H1 (cell line): ENCODE measurements at regions not wholly inside any gene's neighbourhood (a gene's known extent, or its start where the extent isn't known, plus 50 kb on each side); places are given as distances from the start of the nearest gene placed in this dataset.
A peak's percentile ranks its signal among the peaks of the same experiment; 100 is the strongest.

Source experiments
- CTCF ChIA-PET: fragments of 300-600 bp; sonication (Branson Sonifier 250); formaldehyde crosslinking; loops from one replicate; lab custom pipeline; 2021; ENCODE audit not compliant: partially characterized antibody; lab: Charles Lee
- POLR2A ChIA-PET: fragments of 300-600 bp; sonication (Branson Sonifier 250); formaldehyde crosslinking; loops from one replicate; lab custom pipeline; 2021; ENCODE audit warnings: inconsistent platforms; ENCODE audit not compliant: partially characterized antibody; lab: Charles Lee
- DNase-seq, 2 experiments: peaks; one replicate each; pipeline versions ENCODE4 v3.0.0 to v3.0.0-alpha.2; 2010 to 2022; ENCODE audit warnings: low spot score in 2 of 2, low read depth in 1 of 2, mixed read lengths in 1 of 2
- FAIRE-seq: peaks from 2 replicates; lab custom pipeline; 2011; peaks lifted over from hg19 to GRCh38; lab: Jason Lieb, UNC
- H2AFZ ChIP-seq: 2 replicates; pipeline ENCODE4 v1.8.1; 2012; ENCODE audit warnings: low read length, inconsistent platforms
- H2AK5ac ChIP-seq: 2 replicates; pipeline ENCODE4 v1.6.1; 2013; ENCODE audit warnings: low read depth, low read length
- H2BK120ac ChIP-seq: replicated peaks from 2 replicates; pipeline ENCODE3; 2013; ENCODE audit warnings: low read depth, low read length, inconsistent platforms
- H2BK12ac ChIP-seq: 2 replicates; pipeline ENCODE4 v1.6.1; 2013; ENCODE audit warnings: low read depth, low read length
- H2BK15ac ChIP-seq: 2 replicates; pipeline ENCODE4 v1.6.1; 2013; ENCODE audit warnings: low read length
- H2BK20ac ChIP-seq: 2 replicates; pipeline ENCODE4 v1.6.1; 2013; ENCODE audit warnings: low read length
- H2BK5ac ChIP-seq: 2 replicates; pipeline ENCODE4 v1.6.1; 2013; ENCODE audit warnings: low read depth, low read length
- H3K14ac ChIP-seq: 2 replicates; pipeline ENCODE4 v1.6.1; 2013; ENCODE audit warnings: inconsistent platforms; ENCODE audit not compliant: insufficient read length
- H3K18ac ChIP-seq: 2 replicates; pipeline ENCODE4 v1.6.1; 2013; ENCODE audit warnings: low read length; ENCODE audit errors: extremely low read depth
- H3K23ac ChIP-seq: 2 replicates; pipeline ENCODE4 v1.6.1; 2013; ENCODE audit warnings: inconsistent platforms; ENCODE audit not compliant: insufficient read length
- H3K23me2 ChIP-seq: 2 replicates; pipeline ENCODE4 v1.6.1; 2013; ENCODE audit warnings: low read depth, low read length
- H3K27ac ChIP-seq: 2 replicates; pipeline ENCODE4 v1.6.1; 2011; ENCODE audit warnings: low read depth, low read length, inconsistent platforms
- H3K27me3 ChIP-seq, 4 experiments: replicated peaks in 1 of 4; 1 replicate in 1 of 4; 2 replicates in 3 of 4; pipeline versions ENCODE4 v1.6.1 to v1.8.1; 2011 to 2013; ENCODE audit warnings: low read length in 3 of 4, mild to moderate bottlenecking in 3 of 4, inconsistent platforms in 2 of 4, mixed read lengths in 2 of 4, moderate library complexity in 1 of 4; ENCODE audit not compliant: control insufficient read depth in 3 of 4, insufficient read depth in 3 of 4; ENCODE audit errors: extremely low read depth in 1 of 4
- H3K36me3 ChIP-seq, 4 experiments: 2 replicates each; pipeline versions ENCODE4 v1.6.1 to v1.8.1; 2011 to 2013; ENCODE audit warnings: mild to moderate bottlenecking in 4 of 4, low read length in 3 of 4, moderate library complexity in 2 of 4, control low read depth in 1 of 4, inconsistent platforms in 1 of 4; ENCODE audit not compliant: insufficient read depth in 4 of 4, control insufficient read depth in 2 of 4
- H3K4ac ChIP-seq: replicated peaks from 2 replicates; pipeline ENCODE3; 2013; ENCODE audit warnings: low read length, low read depth, mixed read lengths, inconsistent platforms; ENCODE audit not compliant: insufficient read length
- H3K4me1 ChIP-seq, 4 experiments: replicated peaks in 1 of 4; 1 replicate in 1 of 4; 2 replicates in 3 of 4; pipeline versions ENCODE4 v1.6.1 to v1.8.1; 2011 to 2013; ENCODE audit warnings: low read length in 3 of 4, inconsistent platforms in 2 of 4, mixed read lengths in 1 of 4; ENCODE audit not compliant: insufficient read depth in 4 of 4, control insufficient read depth in 3 of 4
- H3K4me2 ChIP-seq, 2 experiments: 2 replicates each; pipeline versions ENCODE4 v1.6.1 to v1.8.1; 2011 to 2013; ENCODE audit warnings: low read depth in 2 of 2, low read length in 2 of 2, control low read depth in 1 of 2, inconsistent platforms in 1 of 2, mild to moderate bottlenecking in 1 of 2; ENCODE audit not compliant: insufficient read depth in 1 of 2
- H3K4me3 ChIP-seq, 4 experiments: fragments of 200-600, 300-600 bp in 1 of 4; sonication (generic), shearing (Covaris generic), sonication (Bioruptor Twin) in 1 of 4; 2 replicates each; pipeline versions ENCODE4 v1.5.1 to v1.8.1; 2011 to 2016; ENCODE audit warnings: low read length in 4 of 4, low read depth in 3 of 4, control low read depth in 2 of 4, inconsistent platforms in 2 of 4, mild to moderate bottlenecking in 2 of 4, mixed read lengths in 1 of 4, moderate library complexity in 1 of 4; ENCODE audit not compliant: insufficient read depth in 2 of 4; ENCODE audit errors: extremely low read depth in 1 of 4
- H3K56ac ChIP-seq: replicated peaks from 2 replicates; pipeline ENCODE3; 2013; ENCODE audit warnings: low read depth, mild to moderate bottlenecking, mixed read lengths, low read length, inconsistent platforms; ENCODE audit not compliant: insufficient read length
- H3K79me1 ChIP-seq: 2 replicates; pipeline ENCODE4 v1.6.1; 2013; ENCODE audit warnings: low read depth, low read length, control low read depth
- H3K79me2 ChIP-seq, 2 experiments: 2 replicates each; pipeline versions ENCODE4 v1.6.1 to v1.8.1; 2012 to 2013; ENCODE audit warnings: low read length in 2 of 2, mild to moderate bottlenecking in 2 of 2, inconsistent platforms in 1 of 2; ENCODE audit not compliant: insufficient read depth in 2 of 2, control insufficient read depth in 1 of 2
- H3K9ac ChIP-seq, 4 experiments: replicated peaks in 1 of 4; 1 replicate in 1 of 4; 2 replicates in 3 of 4; pipeline versions ENCODE4 v1.6.1 to v1.8.1; 2011 to 2013; ENCODE audit warnings: low read depth in 3 of 4, low read length in 3 of 4, control low read depth in 2 of 4, mild to moderate bottlenecking in 2 of 4, moderate library complexity in 2 of 4, inconsistent platforms in 1 of 4; ENCODE audit errors: extremely low read depth in 1 of 4
- H3K9me3 ChIP-seq, 2 experiments: 2 replicates each; pipeline versions ENCODE4 v1.6.1 to v1.8.1; 2012 to 2013; ENCODE audit warnings: mild to moderate bottlenecking in 2 of 2, moderate library complexity in 2 of 2, control low read depth in 1 of 2, inconsistent platforms in 1 of 2, low read depth in 1 of 2, low read length in 1 of 2, mixed read lengths in 1 of 2; ENCODE audit not compliant: insufficient read depth in 2 of 2
- H4K20me1 ChIP-seq, 2 experiments: replicated peaks in 1 of 2; 2 replicates each; pipeline versions ENCODE3 to v1.8.1; 2011 to 2013; ENCODE audit warnings: inconsistent platforms in 2 of 2, low read length in 2 of 2, mild to moderate bottlenecking in 1 of 2; ENCODE audit not compliant: insufficient read depth in 2 of 2, control insufficient read depth in 1 of 2
- H4K5ac ChIP-seq: 2 replicates; pipeline ENCODE4 v1.6.1; 2013; ENCODE audit warnings: low read length, low read depth, mixed read lengths, inconsistent platforms; ENCODE audit not compliant: insufficient read length
- H4K8ac ChIP-seq: 2 replicates; pipeline ENCODE4 v1.8.0; 2013; ENCODE audit warnings: mild to moderate bottlenecking, moderate library complexity, low read length, inconsistent platforms; ENCODE audit not compliant: insufficient read depth; ENCODE audit errors: extremely low read depth
- H4K91ac ChIP-seq: replicated peaks from 2 replicates; pipeline ENCODE3; 2013; ENCODE audit warnings: low read length, mixed read lengths, inconsistent platforms; ENCODE audit not compliant: insufficient read length
- CHD2 ChIP-seq: IDR thresholded peaks from 2 replicates; pipeline ENCODE4 v1.6.1; 2012; ENCODE audit warnings: low read length, improper control_type of control experiment
- POU5F1 ChIP-seq: IDR thresholded peaks from 2 replicates; pipeline ENCODE4 v1.6.1; 2011; ENCODE audit warnings: low read depth, mild to moderate bottlenecking, low read length, moderate library complexity
- SIN3A ChIP-seq, 2 experiments: IDR thresholded peaks in 1 of 2; conservative IDR thresholded peaks in 1 of 2; 2 replicates each; pipeline ENCODE4 v1.6.1; 2011 to 2012; ENCODE audit warnings: low read length in 2 of 2, improper control_type of control experiment in 1 of 2, low read depth in 1 of 2, mild to moderate bottlenecking in 1 of 2
- WGBS, 2 experiments: shearing (Covaris generic) in 1 of 2; methylation state at CpG; one replicate each; pipeline versions ENCODE4 v1.1.6 to v1.1.7; 2013 to 2015; ENCODE audit warnings: low lambda C conversion rate in 2 of 2, mixed read lengths in 2 of 2, inconsistent platforms in 1 of 2, low coverage in 1 of 2, missing lambda C conversion rate in 1 of 2; ENCODE audit not compliant: insufficient replicate concordance in 2 of 2, insufficient coverage in 1 of 2, insufficient read length in 1 of 2; ENCODE audit errors: extremely low coverage in 1 of 2, missing lambda C conversion rate in 1 of 2; 5-methylcytosine and 5-hydroxymethylcytosine counted together

DNA sequence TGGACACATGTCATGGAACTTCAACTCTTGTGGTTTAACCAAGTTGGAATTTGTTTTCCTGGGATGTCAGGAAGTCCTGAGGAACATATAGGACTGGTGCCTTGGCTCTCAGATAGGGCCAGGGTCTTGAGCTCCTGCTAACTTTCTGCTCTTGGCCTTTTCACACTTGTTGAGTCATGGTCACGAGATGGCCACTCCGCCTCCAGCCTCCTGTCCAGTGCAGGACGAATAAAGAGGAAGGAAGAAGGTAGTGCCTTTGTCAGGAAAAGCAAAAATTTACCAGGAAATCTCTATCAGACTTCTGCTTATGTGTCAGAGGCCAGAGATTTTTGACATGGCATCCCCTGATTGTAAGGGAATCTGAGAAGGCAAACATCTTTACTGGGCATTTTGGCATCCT, 89.1 kb upstream of the ARHGAP20 start:
- H2BK15ac ChIP-seq = no peak overlapping the region
- TF ChIP-seq POU5F1 = no peak
- TF ChIP-seq CHD2 = no peak
- TF ChIP-seq SIN3A (conservative IDR thresholded peaks at IDR 0.05 in 1 of 2, IDR thresholded peaks at IDR 0.05 in 1 of 2; ENCODE audit: low read depth in 1 of 2, low read length in 2 of 2) = no peak
- TF ChIP-seq, all 59 proteins: peak for 0
- 98% methylated on average over 3 of the region's 3 CpGs; no CpG with 5 or more reads in 1 of the 2 experiments for WGBS, 2 experiments
- no peaks in the 10 kb centered on the region for H3K79me1 ChIP-seq
- no peaks in the 10 kb centered on the region for H3K36me3 ChIP-seq
- H3K27ac ChIP-seq = no peak overlapping the region
- H3K4me1 ChIP-seq = peaks cover 0 to 3% (median 1%) of the 10 kb centered on the region in 4 experiments; a peak in 1 of 7 replicates
- H4K8ac ChIP-seq = no peak overlapping the region
- no peak overlapping the region for H3K4ac ChIP-seq
- no peaks in the 10 kb centered on the region for H4K20me1 ChIP-seq
- no peaks in the 10 kb centered on the region for H3K23me2 ChIP-seq
- H3K27me3 ChIP-seq = no peaks in the 10 kb centered on the region
- no peak overlapping the region for H2BK20ac ChIP-seq
- H2BK120ac ChIP-seq = no peak overlapping the region
- ChIA-PET POLR2A (no interaction called here), CTCF (no interaction called here)
- no peak overlapping the region for H3K18ac ChIP-seq
- H3K4me3 ChIP-seq = no peak overlapping the region
- no peaks in the 10 kb centered on the region for H3K9me3 ChIP-seq
- H3K9ac ChIP-seq = no peak overlapping the region
- H3K56ac ChIP-seq = no peak overlapping the region
- H2AFZ ChIP-seq = peak overlapping the region; percentile 66; the same call in 1 of the 2 replicates
- H2AK5ac ChIP-seq = no peak overlapping the region
- H2BK12ac ChIP-seq = no peak overlapping the region
- H4K5ac ChIP-seq = no peak overlapping the region
- H3K79me2 ChIP-seq = no peaks in the 10 kb centered on the region
- H3K4me2 ChIP-seq = no peak overlapping the region
- no peak overlapping the region for H2BK5ac ChIP-seq
- no peak overlapping the region for H4K91ac ChIP-seq
- no peak overlapping the region for H3K23ac ChIP-seq
- H3K14ac ChIP-seq = no peak overlapping the region
- DNase-seq (no peak), FAIRE-seq (no peak)
